ENCODE measurements at regions not wholly inside any gene's neighbourhood (a gene's known extent, or its start where the extent isn't known, plus 50 kb on each side); places are given as distances from the start of the nearest gene placed in this dataset.

GRCh38 chr11:91173701-91174100 lies 950.9 kb upstream of the CHORDC1 start:
- TF ChIP-seq, protein P1, sequence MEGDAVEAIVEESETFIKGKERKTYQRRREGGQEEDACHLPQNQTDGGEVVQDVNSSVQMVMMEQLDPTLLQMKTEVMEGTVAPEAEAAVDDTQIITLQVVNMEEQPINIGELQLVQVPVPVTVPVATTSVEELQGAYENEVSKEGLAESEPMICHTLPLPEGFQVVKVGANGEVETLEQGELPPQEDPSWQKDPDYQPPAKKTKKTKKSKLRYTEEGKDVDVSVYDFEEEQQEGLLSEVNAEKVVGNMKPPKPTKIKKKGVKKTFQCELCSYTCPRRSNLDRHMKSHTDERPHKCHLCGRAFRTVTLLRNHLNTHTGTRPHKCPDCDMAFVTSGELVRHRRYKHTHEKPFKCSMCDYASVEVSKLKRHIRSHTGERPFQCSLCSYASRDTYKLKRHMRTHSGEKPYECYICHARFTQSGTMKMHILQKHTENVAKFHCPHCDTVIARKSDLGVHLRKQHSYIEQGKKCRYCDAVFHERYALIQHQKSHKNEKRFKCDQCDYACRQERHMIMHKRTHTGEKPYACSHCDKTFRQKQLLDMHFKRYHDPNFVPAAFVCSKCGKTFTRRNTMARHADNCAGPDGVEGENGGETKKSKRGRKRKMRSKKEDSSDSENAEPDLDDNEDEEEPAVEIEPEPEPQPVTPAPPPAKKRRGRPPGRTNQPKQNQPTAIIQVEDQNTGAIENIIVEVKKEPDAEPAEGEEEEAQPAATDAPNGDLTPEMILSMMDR (IDR thresholded peaks at IDR 0.05; ENCODE audit: low read depth, low read length): no peak
- TF ChIP-seq EZH2phosphoT487 (IDR thresholded peaks at IDR 0.05; ENCODE audit: low read depth): no peak
